Bone marrow (tissue), 2 donors: ENCODE measurements at regions not wholly inside any gene's neighbourhood (a gene's known extent, or its start where the extent isn't known, plus 50 kb on each side); places are given as distances from the start of the nearest gene placed in this dataset.

Experiments used
- DNase-seq, 2 donors: peaks; one replicate each; lab custom pipeline; 2025; lab: John Stamatoyannopoulos, UW

- DNase-seq = no peak
These were observed 67.7 kb upstream of the AJAP1 start for GRCh38 chr1:4586611-4587160.

- no peak for DNase-seq
These were observed 66.7 kb upstream of the AJAP1 start for GRCh38 chr1:4587721-4588120.

GRCh38 chr1:4590756-4591155 is 63.7 kb upstream of the AJAP1 start:
- no peak for DNase-seq

GRCh38 chr1:4591926-4592325 is 62.5 kb upstream of the AJAP1 start:
- no peak for DNase-seq

- no peak for DNase-seq
These were observed 61.3 kb upstream of the AJAP1 start for GRCh38 chr1:4593106-4593505.

- DNase-seq = no peak
These were observed 60.0 kb upstream of the AJAP1 start for GRCh38 chr1:4594286-4594991.

- no peak for DNase-seq
These were observed 58.8 kb upstream of the AJAP1 start for GRCh38 chr1:4595341-4596225.

- DNase-seq = no peak
These were observed 57.9 kb upstream of the AJAP1 start for GRCh38 chr1:4596486-4596885.

GRCh38 chr1:4597020-4597419 is 57.4 kb upstream of the AJAP1 start:
- no peak for DNase-seq

- DNase-seq = no peak
These were observed 55.8 kb upstream of the AJAP1 start for GRCh38 chr1:4598561-4598960.

GRCh38 chr1:4599521-4599920 is 54.9 kb upstream of the AJAP1 start:
- no peak for DNase-seq

- no peak for DNase-seq
These were observed 54.4 kb upstream of the AJAP1 start for GRCh38 chr1:4599951-4600481.

GRCh38 chr1:4600615-4601460 is 53.6 kb upstream of the AJAP1 start:
- no peak for DNase-seq

GRCh38 chr1:4601941-4602340 is 52.5 kb upstream of the AJAP1 start:
- no peak for DNase-seq

- DNase-seq = no peak
These were observed 51.7 kb upstream of the AJAP1 start for GRCh38 chr1:4602462-4603294.

- DNase-seq = peak in 1 of 2 donors; percentile 2
These were observed 50.9 kb upstream of the AJAP1 start for GRCh38 chr1:4603295-4604110.
